ENCODE measurements at regions not wholly inside any gene's neighbourhood (a gene's known extent, or its start where the extent isn't known, plus 50 kb on each side); places are given as distances from the start of the nearest gene placed in this dataset.
"Not testable (repeated sequence)": the region's sequence is repeated elsewhere in the genome, so short reads cannot be mapped to it uniquely, and the experiment has no call there.

DNA sequence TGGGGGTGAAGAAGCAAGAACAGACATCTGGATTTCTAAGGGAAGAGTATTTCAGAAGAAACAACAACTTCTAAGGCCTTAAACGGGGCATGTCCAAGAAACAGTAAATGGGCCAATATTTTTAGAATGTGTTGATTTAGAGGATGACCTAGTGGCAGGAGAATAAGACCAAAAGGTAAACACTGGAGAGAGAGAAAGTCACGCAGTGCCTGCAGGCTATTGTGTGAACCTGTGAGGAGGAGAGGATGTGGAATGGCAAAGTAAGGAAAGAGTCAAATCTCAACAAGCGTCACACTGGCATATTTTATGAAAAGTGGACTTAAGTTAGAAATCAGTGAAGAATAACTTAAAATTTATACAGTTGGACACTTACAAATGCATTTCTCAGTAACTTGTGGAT, 78.1 kb upstream of the EGFR start:
- no peak for DNase-seq
- Histone ChIP-seq H3K4me3 (no peak overlapping the region), H3K9me3 (no peaks in the 10 kb centered on the region), H3K27ac (no peak overlapping the region), H3K9ac (ENCODE audit: low read depth in 2 of 2, low read length in 2 of 2) (no peak overlapping the region), H3K36me3 (no peaks in the 10 kb centered on the region), H3K27me3 (no peaks in the 10 kb centered on the region), H3K4me1 (no peaks in the 10 kb centered on the region)
- intact Hi-C loops (cut with DNase I), result no loop called here
- TF ChIP-seq, protein P1, sequence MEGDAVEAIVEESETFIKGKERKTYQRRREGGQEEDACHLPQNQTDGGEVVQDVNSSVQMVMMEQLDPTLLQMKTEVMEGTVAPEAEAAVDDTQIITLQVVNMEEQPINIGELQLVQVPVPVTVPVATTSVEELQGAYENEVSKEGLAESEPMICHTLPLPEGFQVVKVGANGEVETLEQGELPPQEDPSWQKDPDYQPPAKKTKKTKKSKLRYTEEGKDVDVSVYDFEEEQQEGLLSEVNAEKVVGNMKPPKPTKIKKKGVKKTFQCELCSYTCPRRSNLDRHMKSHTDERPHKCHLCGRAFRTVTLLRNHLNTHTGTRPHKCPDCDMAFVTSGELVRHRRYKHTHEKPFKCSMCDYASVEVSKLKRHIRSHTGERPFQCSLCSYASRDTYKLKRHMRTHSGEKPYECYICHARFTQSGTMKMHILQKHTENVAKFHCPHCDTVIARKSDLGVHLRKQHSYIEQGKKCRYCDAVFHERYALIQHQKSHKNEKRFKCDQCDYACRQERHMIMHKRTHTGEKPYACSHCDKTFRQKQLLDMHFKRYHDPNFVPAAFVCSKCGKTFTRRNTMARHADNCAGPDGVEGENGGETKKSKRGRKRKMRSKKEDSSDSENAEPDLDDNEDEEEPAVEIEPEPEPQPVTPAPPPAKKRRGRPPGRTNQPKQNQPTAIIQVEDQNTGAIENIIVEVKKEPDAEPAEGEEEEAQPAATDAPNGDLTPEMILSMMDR (IDR thresholded peaks at IDR 0.05), result no peak

DNA sequence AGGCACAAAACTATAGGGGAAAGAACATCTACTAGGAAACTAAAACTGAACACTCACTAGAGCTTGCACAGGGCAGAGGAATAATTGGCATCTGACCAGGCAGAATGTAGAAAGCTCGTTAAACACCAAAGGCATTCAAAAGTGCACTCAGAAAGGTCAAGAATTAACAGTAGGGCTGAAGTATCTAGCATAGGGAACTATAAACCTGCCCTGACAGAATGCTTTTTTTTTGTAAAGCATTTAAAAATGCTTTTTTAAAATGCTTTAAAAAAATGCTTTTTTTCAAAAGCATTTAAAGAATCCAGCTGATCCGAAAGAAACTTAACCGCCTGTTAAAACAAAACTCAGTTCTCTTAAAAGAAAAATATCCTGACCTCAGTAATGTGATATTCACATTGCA, 74.6 kb upstream of the EGFR start:
- TF ChIP-seq, protein P1 (IDR thresholded peaks at IDR 0.05), result no peak
- H3K9ac ChIP-seq (ENCODE audit: low read depth in 2 of 2, low read length in 2 of 2), result no peak overlapping the region
- no peaks in the 10 kb centered on the region for H3K4me1 ChIP-seq
- H3K27ac ChIP-seq, result no peak overlapping the region
- H3K9me3 ChIP-seq, result no peaks in the 10 kb centered on the region
- no peaks in the 10 kb centered on the region for H3K27me3 ChIP-seq
- intact Hi-C loops (cut with DNase I), result no loop called here
- H3K4me3 ChIP-seq, result no peak overlapping the region
- DNase-seq, result no peak
- no peaks in the 10 kb centered on the region for H3K36me3 ChIP-seq

DNA sequence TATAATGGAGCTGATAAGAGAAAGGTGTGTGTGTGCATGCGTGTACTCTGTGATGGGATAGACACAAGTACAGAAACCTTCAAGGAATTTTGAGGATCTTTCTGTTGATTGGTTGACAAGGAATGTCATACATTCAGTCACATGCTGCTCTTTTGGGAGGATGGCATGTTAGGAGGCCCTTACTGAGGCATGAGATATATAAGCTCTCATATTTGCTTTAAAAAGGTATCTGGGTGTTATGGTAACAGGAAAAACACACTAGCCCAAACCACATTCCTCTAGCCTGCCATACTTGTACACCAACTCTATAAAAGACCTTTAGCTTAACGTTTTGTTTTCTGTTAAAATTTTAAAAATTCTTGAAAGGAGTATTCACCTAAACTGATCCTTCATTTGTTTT, 72.5 kb upstream of the EGFR start:
- Histone ChIP-seq H3K9ac (ENCODE audit: low read depth in 2 of 2, low read length in 2 of 2) (no peak overlapping the region), H3K27ac (no peak overlapping the region), H3K27me3 (no peaks in the 10 kb centered on the region), H3K9me3 (no peaks in the 10 kb centered on the region), H3K36me3 (no peaks in the 10 kb centered on the region), H3K4me3 (no peak overlapping the region), H3K4me1 (no peaks in the 10 kb centered on the region)
- intact Hi-C loops (cut with DNase I), result no loop called here
- TF ChIP-seq, protein P1 (IDR thresholded peaks at IDR 0.05), result no peak
- no peak for DNase-seq

DNA sequence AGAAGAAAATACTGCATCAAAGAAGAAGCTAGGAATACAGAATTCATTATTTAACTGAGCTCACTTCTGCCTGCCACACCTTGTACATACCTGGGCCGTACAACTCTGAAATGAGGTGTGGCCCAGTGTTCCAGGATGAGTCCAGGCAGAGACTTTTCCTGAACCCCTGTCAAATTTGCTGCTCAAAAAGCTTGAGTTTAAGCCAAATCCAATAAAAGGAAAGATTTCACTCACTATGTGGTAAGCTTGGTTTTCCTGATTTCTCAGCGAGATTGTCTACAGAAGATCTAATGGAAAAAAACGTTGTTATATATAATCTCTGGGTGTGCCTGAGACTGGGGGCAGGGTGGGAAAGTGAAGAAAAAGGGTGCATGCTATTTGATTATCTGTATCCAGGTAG, 72.1 kb upstream of the EGFR start:
- Histone ChIP-seq H3K27me3 (no peaks in the 10 kb centered on the region), H3K4me1 (no peaks in the 10 kb centered on the region), H3K9ac (ENCODE audit: low read depth in 2 of 2, low read length in 2 of 2) (no peak overlapping the region), H3K27ac (no peak overlapping the region), H3K9me3 (no peaks in the 10 kb centered on the region), H3K36me3 (no peaks in the 10 kb centered on the region), H3K4me3 (no peak overlapping the region)
- TF ChIP-seq, protein P1 (IDR thresholded peaks at IDR 0.05), result no peak
- DNase-seq, result no peak
- intact Hi-C loops (cut with DNase I), result no loop called here

DNA sequence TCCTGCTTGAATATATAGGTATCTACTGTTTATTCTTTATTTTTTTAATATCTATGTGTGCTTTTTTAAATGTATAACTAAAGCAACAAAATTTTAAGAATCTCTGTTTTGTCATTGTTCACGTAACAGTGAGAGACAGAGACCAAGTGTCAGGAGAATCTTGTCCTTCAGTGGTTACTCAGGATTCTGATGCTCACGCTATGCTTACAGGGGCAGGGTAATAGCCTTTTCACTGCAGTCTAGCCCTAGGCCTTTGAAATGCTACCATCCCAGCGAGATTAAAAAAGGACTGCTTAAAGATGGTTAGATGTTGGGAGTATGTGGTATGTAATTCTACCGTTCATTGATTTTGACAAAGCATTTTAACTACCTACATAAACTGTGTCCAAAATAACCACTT, 71.6 kb upstream of the EGFR start:
- Histone ChIP-seq H3K27ac (no peak overlapping the region), H3K9ac (ENCODE audit: low read depth in 2 of 2, low read length in 2 of 2) (no peak overlapping the region), H3K4me1 (no peaks in the 10 kb centered on the region), H3K9me3 (no peaks in the 10 kb centered on the region), H3K27me3 (no peaks in the 10 kb centered on the region), H3K36me3 (no peaks in the 10 kb centered on the region), H3K4me3 (no peak overlapping the region)
- no peak for DNase-seq
- intact Hi-C loops (cut with DNase I), result no loop called here
- TF ChIP-seq, protein P1 (IDR thresholded peaks at IDR 0.05), result no peak

DNA sequence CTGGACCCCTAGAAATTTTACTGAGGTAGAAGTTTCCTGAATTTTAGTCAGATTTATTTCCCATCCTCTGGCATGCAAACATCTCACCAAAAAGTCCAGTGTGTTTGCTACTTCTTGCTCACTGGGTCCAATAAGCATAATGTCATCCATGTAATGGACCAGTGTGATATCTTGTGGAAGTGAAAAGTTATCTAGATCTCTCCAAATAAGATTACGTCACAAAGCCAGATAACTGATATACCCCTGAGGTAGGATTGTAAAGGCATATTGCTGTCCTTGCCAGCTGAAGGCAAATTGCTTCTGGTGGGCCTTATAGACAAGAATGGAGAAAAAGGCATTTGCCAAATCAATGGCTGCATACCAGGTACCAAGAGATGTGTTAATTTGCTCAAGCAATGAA, 69.3 kb upstream of the EGFR start:
- H3K27me3 ChIP-seq; H3K27ac ChIP-seq; H3K9me3 ChIP-seq; DNase-seq; H3K36me3 ChIP-seq; H3K9ac ChIP-seq (ENCODE audit: low read depth in 2 of 2, low read length in 2 of 2); H3K4me3 ChIP-seq; intact Hi-C loops (cut with DNase I); H3K4me1 ChIP-seq: not testable (repeated sequence)
